GM20000 (cell line): ENCODE measurements at regions not wholly inside any gene's neighbourhood (a gene's known extent, or its start where the extent isn't known, plus 50 kb on each side); places are given as distances from the start of the nearest gene placed in this dataset.
"Not testable (repeated sequence)": the region's sequence is repeated elsewhere in the genome, so short reads cannot be mapped to it uniquely, and the experiment has no call there.

Experiments used
- DNase-seq: peaks from one replicate; pipeline ENCODE4 v3.0.0; 2012; ENCODE audit warnings: low spot score
- CTCF ChIP-seq: IDR thresholded peaks from 2 replicates; pipeline ENCODE4 v1.5.1; 2012; ENCODE audit warnings: mild to moderate bottlenecking, control low read depth; ENCODE audit errors: extremely low read depth, missing control alignments

- no peak for DNase-seq
- no peak for TF ChIP-seq CTCF
Measured at GRCh38 chr2:114345246-114345645, 97.2 kb upstream of the DPP10 start.

- TF ChIP-seq CTCF, result no peak
- no peak for DNase-seq
Measured at GRCh38 chr2:114346658-114347057, 95.8 kb upstream of the DPP10 start.

DNA sequence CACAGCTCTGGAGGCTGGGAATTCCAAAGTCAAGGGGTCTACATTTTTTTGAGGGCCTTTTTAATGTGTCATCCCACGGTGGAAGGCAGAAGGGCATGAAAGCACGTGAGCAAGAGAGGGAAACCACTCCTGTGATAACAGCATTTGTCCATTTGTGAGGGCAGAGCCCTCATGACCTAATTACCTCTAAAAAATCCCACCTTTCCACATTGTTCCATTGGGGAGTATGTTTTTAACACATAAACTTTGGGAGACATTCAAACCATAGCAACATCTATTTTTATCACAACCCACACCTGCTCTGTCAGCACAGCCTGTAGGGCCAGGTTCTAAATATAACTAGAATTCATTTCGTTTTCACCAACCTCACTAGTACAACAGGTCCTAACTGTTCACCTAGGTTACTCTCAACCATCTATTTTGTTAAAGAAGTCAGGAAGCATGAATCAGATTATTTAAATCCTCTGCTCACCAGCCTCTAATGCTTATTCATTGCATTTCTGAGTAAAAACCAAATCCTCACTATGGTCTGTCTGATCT, 92.2 kb upstream of the DPP10 start:
- DNase-seq, result no peak

GRCh38 chr2:114352988-114353387, 89.5 kb upstream of the DPP10 start:
- no peak for DNase-seq
- no peak for TF ChIP-seq CTCF

More for the DNA sequence above, 92.2 kb upstream of the DPP10 start:
- no peak for TF ChIP-seq CTCF

DNA sequence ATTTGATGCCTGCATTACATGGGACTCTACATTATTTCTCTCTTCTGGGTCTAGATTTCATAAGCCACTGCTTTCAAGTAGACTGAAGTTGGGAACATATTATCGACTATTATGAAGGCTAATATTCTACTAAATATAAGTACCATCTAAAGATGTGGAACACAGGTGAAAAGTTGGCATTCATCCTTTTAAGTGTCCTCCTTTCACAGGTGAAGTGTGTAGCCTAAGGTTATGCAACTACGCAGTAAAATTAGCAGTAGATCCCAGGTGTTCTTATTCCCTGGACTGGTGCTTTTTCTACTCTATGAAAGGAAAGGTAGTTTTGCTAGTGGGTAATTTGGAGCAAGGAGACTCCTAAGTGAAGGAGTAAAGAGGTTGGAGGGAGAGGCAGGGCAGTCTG, 88.2 kb upstream of the DPP10 start:
- no peak for TF ChIP-seq CTCF
- no peak for DNase-seq

DNA sequence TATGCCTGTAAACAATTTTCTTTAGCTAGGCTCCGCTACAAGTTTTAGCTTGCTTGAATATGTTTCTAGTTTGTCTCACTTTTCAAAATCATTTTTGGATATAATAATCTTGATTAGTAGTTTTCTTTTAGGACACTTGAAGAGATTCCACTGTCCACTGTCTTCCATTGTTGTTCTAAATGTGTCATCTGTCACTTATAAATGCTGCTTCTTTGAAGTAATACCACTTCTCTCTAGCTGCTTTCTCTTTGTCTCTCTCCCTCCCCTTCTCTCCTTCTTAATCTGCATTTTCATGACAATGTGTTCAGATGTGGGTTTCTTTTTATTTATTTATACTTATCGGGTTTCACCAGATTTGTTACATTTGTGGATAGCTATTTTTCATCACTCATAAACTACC, 73.7 kb upstream of the DPP10 start:
- no peak for DNase-seq
- TF ChIP-seq CTCF, result no peak

DNA sequence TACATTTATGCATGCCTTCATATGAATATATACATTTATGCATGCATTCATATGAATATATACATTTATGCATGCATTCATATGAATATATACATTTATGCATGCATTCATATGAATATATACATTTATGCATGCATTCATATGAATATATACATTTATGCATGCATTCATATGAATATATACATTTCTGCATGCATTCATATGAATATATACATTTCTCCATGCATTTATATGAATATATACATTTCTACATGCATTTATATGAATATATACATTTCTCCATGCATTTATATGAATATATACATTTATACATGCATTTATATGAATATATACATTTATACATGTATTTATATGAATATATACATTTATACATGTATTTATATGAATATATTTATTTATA, 70.7 kb upstream of the DPP10 start:
- DNase-seq, result not testable (repeated sequence)

- no peak for DNase-seq
- TF ChIP-seq CTCF, result no peak
Measured at GRCh38 chr2:114373591-114373990, 68.8 kb upstream of the DPP10 start.
